Astrocyte (in vitro differentiated cells and primary cell): ENCODE measurements at regions not wholly inside any gene's neighbourhood (a gene's known extent, or its start where the extent isn't known, plus 50 kb on each side); places are given as distances from the start of the nearest gene placed in this dataset.

ENCODE experiments used
- EZH2 ChIP-seq: IDR thresholded peaks from 2 replicates; pipeline ENCODE4 v1.6.1; 2012; ENCODE audit warnings: mild to moderate bottlenecking, low read length, inconsistent platforms; ENCODE audit not compliant: insufficient read depth
- TF ChIP-seq, protein P1 (sequence below): IDR thresholded peaks from 2 replicates; pipeline ENCODE4 v1.5.1; 2011; ENCODE audit warnings: low read depth, mild to moderate bottlenecking, inconsistent platforms, low read length, moderate library complexity; ENCODE audit not compliant: insufficient read depth

DNA sequence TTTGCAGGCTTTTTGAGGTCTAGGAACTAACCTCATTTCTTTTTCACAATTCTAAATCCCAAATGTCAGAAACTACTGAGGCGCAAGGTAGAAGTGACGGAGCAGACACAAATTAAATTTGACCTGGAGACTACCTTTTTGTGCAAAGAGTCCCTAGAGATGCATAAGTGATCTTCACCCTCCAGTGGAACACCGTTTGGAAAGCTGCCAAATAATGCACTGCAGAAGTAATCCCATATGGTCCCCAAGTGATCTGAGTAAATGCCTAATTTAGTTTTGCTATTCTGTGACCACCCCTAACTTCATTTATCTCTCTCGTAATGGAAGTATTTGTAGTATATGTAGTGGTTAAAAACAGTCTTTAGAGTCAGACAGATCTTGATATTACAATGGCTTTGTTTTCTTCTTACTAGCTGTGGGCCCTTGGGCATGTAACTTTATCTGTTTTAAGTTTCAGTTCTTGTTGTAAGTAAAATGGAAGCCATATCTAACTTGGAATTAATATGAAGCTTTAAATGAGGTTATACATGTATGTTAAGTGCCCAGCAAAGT is 70.4 kb upstream of the IPO9 start:
- TF ChIP-seq, protein P1, sequence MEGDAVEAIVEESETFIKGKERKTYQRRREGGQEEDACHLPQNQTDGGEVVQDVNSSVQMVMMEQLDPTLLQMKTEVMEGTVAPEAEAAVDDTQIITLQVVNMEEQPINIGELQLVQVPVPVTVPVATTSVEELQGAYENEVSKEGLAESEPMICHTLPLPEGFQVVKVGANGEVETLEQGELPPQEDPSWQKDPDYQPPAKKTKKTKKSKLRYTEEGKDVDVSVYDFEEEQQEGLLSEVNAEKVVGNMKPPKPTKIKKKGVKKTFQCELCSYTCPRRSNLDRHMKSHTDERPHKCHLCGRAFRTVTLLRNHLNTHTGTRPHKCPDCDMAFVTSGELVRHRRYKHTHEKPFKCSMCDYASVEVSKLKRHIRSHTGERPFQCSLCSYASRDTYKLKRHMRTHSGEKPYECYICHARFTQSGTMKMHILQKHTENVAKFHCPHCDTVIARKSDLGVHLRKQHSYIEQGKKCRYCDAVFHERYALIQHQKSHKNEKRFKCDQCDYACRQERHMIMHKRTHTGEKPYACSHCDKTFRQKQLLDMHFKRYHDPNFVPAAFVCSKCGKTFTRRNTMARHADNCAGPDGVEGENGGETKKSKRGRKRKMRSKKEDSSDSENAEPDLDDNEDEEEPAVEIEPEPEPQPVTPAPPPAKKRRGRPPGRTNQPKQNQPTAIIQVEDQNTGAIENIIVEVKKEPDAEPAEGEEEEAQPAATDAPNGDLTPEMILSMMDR: no peak
- TF ChIP-seq EZH2: no peak
